Renal cortical epithelial cell (primary cell): ENCODE measurements at regions not wholly inside any gene's neighbourhood (a gene's known extent, or its start where the extent isn't known, plus 50 kb on each side); places are given as distances from the start of the nearest gene placed in this dataset.
"Not testable (repeated sequence)": the region's sequence is repeated elsewhere in the genome, so short reads cannot be mapped to it uniquely, and the experiment has no call there.

Source experiments
- DNase-seq: peaks from one replicate; pipeline ENCODE4 v3.0.0-alpha.2; 2011; ENCODE audit warnings: low read depth

- DNase-seq, result no peak
Measured at GRCh38 chr12:102298022-102298421, 100.4 kb upstream of the PMCH start.

- DNase-seq, result no peak
Measured at GRCh38 chr12:102297412-102297811, 99.8 kb upstream of the PMCH start.

GRCh38 chr12:102294568-102294967 is 96.9 kb upstream of the PMCH start:
- no peak for DNase-seq

GRCh38 chr12:102291498-102292440 is 94.1 kb upstream of the PMCH start:
- DNase-seq, result not testable (repeated sequence)

GRCh38 chr12:102289702-102290101 is 92.1 kb upstream of the PMCH start:
- DNase-seq, result not testable (repeated sequence)

- DNase-seq, result no peak
Measured at GRCh38 chr12:102281231-102281630, 83.6 kb upstream of the PMCH start.

GRCh38 chr12:102255687-102256086 is 58.1 kb upstream of the PMCH start:
- DNase-seq, result not testable (repeated sequence)

GRCh38 chr12:102251005-102251404 is 53.4 kb upstream of the PMCH start:
- DNase-seq, result not testable (repeated sequence)

GRCh38 chr12:102249079-102249841 is 51.6 kb upstream of the PMCH start:
- DNase-seq, result peak; percentile 13
